NCI-H128 (cell line): ENCODE measurements at regions not wholly inside any gene's neighbourhood (a gene's known extent, or its start where the extent isn't known, plus 50 kb on each side); places are given as distances from the start of the nearest gene placed in this dataset.
"Not testable (repeated sequence)": the region's sequence is repeated elsewhere in the genome, so short reads cannot be mapped to it uniquely, and the experiment has no call there.

ENCODE experiments used
- DNase-seq: peaks from one replicate; lab custom pipeline; 2025; ENCODE audit not compliant: unreplicated experiment; lab: John Stamatoyannopoulos, UW

DNA sequence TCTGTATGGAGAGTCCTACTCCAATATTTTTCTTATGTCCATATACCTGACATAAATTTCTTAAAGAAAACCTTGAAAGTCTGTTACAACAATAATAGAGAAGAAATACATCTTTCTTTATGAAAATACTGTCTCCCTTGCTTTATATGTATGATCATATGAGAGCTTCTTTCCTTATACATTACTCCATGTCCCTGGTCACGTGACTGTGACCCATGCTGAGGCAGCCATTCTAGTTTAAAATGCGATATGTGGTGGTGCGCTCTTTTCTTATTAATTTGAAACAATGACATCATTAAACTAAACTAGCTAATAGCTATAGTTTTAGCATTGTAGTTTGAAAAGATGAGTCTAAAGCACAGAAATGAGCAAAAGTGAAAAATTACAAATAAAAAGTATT is 1120.3 kb upstream of the PRR20A start:
- DNase-seq = no peak

DNA sequence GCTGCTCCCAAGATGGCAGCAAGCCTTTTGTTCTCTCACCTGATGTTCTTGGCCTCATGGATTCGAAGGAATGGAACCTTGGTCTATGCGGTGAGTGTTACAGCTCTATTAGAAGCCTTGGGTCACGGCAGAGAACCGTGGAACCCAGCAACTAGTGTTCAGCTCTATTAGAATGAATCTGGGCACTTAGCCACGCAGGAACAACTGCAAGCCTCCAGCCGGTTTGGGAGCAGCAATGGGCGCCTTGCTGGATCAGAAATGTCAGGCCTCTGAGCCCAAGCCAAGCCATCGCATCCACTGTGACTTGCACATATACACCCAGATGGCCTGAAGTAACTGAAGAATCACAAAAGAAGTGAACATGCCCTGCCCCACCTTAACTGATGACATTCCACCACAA is 1100.7 kb upstream of the PRR20A start:
- DNase-seq = no peak

DNA sequence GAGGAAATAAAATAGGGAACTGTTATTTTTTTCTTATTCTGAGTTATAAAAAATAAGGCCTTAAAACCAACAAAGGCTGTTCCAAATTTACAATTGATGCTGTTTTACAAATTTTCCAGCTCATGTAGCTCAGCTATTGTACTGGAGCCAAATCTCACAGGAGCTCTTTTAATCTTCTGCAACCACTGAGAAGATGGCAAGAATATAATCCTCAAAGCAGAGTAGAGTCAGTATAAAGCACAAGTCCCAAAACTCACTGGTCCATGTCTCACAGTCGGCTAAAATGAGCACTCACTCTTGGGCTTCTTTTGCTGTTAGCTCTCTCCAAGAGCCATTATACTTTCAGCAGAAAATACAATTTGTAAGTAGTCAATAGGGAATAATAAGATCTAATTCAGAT is 1074.4 kb upstream of the PRR20A start:
- no peak for DNase-seq

DNA sequence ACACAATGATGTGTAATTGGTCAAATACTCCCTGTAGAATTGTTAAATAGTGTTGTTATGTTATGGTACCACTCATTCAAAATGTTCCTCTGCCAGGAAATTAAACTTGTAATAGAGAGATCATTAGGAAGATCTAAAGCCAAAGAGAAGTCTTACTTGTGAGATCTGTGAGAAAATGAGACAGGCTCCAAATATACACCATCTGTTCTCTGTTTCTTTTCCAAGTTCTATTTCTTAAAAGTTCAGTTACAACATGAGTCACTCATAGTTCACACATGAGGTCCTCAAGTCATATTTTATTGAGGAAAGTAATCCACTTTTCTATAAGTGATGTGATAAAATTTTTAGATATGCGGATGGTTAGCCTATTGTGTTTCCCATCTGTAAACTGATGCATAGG is 1038.1 kb upstream of the PRR20A start:
- DNase-seq = no peak

DNA sequence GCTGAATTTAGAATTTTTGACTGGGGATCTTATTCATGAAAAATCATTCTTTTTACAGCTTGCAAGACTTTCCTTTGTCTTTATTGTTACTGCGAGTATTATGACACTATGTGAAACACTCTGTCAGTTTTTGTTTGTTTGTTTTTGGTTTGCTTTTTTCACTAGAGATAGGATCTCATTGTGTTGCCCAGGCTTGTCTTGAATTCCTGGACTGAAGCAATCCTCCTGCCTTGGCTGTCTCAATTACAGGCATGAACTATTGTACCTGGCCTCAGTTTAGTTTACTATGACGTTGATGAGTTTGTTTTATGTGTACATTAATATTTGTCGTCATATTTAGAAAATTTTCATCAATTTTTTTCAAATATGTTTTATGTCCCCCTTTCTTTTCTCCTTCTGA is 1030.0 kb upstream of the PRR20A start:
- DNase-seq = no peak

DNA sequence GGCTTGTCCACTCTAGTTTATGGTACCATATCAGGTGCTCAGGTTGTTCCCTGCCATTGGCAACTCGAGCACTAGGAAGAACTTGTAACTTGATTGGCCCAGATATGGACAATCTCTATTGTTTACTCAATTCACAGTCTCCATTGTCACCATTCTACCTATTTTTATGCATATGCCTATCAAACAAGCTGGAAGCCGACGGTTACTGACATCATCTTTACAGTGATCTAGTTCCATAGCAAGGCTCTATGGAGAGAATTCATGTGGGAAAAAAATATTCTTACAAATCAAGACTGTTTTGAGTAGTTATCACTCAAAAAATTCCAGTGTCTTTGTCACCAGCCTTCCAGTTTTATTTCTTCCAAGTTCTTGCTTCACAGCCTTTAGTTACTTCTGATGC is 1006.2 kb upstream of the PRR20A start:
- DNase-seq = no peak

DNA sequence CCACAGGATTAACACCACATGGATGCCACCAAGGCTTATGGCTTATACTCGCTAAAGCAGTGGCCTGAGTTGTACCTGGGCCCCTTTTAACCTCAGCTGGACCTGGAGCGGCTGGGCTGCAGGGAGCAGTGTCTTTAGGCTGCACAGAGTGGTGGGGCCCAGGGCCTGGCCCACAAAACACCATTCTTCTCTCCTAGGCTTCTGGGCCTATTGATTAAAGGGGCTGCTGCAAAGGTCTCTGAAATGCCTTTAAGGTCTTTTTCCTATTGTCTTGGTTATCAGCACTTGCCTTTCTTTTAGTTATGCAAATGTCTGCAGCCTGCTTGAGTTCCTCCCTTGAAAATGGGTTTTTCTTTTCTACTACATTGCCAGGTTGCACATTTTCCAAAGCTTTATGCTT is 973.9 kb upstream of the PRR20A start:
- no peak for DNase-seq

DNA sequence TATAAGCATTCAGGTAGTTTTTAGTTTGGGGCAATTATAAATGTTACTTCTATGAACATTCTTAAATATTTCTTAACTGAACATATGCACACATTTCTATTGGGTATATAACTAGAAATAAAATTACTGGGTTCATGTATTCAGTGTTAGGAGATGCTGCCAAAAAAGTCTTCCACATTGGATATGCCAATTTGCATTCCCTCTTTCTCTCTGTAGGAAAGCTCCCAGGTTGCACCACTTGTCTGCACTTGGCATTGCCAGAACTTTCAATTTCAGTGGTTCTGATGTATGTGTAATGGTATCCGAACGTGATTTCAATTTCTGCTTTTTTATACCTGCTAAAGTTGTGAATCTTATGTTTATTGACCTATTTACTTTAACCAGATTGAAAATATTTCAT is 972.1 kb upstream of the PRR20A start:
- DNase-seq = no peak

DNA sequence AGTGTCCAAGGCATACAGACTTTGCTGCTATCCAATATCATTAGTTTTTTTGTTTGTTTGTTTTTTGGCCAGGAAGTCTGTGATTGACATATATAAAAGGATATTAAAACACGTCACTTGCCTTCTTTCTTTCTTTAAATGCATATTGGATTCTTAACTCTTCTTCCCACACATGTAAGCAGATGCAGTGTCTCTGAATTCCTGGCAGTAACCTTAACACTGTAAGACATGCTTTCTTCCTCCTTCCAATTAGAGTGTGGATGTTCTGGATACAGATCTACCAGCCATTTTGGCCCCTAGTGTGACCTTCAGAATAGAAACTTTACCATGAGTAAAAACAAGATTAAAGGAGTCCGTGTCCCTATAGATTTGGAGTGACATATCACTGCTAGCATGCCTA is 967.4 kb upstream of the PRR20A start:
- no peak for DNase-seq

DNA sequence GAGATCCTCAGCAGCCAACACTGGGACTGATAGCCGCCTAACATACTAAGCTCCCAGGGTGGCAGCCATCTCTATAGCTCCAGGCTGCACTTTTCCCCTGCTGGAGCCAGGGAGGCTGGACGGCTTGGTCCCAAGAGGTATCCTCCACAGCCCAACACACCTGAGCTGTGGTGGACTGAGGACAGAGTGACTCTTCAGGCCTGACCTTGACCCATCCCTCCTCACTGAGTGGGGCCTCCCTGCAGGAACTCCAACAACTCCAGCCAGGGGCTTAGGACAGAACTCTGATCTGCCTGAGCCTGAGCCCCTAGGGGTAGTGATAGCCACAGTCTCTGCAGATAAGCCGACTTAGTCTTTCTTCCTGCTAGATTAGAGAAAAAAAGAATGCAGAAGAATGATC is 958.1 kb upstream of the PRR20A start:
- no peak for DNase-seq

DNA sequence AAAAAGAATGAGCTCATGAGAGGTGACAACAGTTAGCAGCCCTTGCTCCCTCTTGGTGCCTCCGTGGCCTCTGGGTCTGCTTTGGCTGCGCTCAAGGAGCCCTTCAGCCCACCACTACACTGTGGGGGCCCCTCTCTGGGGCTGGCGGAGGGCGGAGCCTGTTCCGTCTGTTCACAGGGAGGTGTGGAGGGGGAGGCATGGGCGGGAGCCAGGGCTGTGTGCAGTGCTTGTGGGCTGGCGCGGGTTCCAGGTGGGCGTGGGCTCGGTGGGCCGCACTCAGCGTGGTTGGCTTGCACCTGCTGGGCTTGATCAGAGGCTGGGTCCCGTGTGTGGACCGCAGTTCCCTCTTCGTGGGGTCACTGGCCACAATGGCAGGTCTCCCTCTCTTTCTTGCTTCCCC is 953.4 kb upstream of the PRR20A start:
- DNase-seq = no peak

DNA sequence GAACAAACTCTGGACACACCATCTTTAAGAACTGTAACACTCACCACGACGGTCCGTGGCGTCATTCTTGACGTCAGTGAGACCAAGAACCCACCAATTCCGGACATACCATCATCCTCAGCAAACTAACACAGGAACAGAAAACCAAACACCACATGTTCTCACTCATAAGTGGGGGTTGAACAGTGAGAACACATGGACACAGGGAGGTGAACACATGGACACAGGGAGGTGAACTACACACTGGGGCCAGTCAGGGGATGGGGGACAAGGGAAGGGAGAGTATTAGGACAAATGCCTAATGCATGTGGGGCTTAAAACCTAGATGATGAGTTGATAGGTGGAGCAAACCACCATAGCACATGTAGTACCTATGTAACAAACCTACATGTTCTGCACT is 952.1 kb upstream of the PRR20A start:
- DNase-seq = not testable (repeated sequence)

DNA sequence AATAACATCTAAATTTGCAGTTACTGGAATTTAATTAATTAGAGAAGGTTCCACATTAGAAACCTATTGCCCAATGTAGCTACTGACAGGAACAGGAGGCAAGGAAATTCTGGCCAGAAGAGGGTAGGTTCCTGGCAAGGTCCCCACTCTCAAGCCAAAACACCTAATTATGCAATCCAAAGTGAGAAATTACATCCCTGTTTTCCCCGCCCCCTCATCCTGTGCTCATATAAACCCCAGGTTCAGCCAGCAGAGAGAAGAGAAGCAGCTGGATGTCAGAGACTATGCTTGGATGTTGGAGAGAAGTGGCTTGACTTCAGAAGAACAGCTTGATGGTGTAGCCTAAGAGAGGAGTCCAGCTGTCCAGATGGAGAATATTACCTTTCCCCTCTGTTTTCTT is 951.3 kb upstream of the PRR20A start:
- no peak for DNase-seq

DNA sequence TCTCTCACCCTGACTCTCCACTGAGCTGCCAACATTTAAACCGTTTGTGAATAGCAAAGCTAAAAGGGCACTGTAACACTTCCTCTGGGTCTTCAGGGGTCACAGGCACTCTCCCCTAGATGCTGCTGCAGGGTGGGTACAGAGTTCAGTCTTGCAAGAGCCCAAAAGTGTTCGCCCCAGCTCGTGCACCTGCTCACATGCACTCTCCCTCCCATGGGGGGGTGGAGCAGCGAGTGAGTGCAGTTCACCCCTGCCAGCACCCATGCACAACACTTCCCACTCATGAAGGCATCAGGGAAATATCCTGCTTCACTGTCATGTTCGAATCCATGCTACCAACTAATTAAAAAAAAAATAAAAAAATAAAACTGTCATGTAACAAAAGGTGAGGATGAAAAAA is 950.7 kb upstream of the PRR20A start:
- DNase-seq = no peak

DNA sequence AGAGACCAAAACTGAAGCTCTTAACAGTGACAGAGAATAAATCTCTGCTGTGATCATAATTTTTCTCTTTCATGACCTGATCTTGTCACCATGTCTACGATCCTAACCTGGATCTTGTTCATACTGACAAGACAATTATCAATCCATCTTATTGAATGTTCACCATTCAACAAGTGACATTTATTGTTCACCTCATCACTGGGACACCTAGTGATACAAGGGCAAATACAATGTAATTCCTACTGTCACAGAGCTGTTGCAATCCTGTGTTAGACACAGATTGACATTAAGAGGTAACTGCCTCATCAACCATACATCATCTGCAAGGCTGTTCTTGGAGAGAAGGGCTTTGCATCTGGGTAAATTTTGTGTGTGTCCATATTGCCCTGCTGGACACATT is 942.4 kb upstream of the PRR20A start:
- DNase-seq = no peak

DNA sequence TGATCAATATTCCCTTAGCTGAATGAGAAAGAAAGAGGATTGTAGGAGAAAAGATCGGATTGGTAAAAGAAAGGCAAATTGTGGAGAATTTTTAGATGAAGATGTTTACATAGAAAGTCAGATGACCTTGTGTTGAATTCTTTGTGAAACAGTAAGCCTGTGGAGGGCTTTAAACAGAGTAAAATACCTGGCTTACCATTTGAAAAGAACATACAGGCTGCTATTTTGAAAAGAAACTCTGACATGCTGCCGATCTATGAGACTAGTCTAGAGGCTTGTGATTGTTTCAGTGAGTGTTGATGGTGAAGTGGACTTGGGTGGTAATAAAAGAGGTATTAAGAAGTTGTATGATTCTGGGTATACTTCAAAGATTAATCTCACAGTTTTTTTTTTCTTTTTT is 938.9 kb upstream of the PRR20A start:
- no peak for DNase-seq

DNA sequence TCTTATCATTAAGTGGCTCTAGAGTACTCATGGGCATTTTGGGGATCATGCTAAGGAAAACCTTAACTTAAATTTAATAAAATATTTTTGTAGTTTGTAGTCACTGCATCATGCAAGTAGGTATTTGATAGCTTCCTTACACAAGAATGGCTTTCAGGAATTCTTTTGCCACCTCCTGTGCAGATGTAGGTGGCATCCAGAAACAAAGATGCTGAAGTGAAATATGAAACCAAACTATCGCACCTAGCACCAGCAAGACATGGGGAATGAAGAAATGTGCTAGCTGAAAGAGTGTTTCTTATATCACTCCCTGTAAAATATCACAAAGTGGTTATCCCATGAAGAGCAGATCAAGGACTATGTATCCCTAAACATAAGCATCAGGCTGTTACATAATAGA is 924.5 kb upstream of the PRR20A start:
- no peak for DNase-seq

DNA sequence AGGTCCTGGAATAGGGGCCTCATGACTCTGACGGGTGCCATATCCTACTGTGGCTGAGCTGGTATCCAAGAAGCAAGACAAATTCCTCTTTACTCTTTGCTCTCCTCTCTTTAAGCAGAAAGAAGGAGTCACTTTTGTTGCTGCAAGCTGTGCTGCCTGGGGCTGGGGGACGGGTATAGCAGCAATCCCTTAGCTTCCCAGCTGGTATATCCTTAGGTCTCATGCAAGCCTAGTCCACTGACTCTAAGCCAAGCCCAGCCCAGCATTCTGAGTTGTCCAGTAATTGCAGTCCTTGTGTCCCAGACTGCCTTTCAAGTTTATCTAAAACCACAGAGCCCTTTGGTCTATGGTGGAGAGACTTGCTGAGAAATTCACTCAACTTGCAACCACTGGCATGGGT is 893.0 kb upstream of the PRR20A start:
- DNase-seq = no peak

DNA sequence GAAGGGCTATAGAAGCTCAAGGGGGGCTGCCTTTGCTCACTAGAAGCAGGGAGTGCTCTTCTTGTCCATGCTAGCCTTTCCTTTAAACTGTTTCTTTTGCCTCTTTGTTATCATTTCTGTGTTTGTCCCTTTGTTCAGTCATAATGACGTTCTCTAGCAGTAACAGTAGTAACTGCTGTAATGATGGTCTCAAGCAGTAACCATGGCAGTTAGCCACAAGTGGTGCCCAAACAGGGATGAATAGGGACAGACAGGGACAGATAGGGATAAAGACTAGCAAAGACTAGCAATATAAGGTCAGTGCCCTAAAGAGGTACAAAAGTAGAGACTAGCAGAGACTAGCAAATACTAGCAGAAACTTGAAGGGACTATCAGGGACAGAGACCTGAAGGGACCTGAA is 869.0 kb upstream of the PRR20A start:
- no peak for DNase-seq

DNA sequence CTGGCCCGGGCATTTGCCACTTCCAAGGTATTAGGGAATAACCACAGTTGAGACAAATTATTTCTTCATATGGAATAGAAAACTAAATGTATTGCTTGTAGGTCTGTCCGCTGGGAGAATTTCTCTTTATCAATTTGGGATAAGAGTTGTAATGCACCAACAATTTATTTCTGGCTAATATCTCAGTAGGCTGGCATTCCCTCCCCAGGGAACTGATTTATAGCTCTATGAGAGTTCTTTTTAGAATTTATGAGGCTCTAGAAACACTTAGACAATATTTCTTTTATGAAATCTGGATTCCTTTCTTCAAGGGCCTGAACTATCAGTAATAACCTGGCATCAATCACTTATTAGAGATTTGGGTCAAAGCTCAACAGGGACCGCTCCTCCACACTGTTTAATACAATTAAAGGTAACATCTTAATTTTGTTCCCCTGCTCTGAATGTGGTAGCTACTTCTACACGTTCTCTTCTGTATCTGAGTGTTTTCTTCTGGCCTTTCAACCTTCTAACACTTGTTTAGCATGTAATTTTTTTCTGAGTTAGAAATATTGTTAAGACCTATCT is 857.4 kb upstream of the PRR20A start:
- DNase-seq = no peak

DNA sequence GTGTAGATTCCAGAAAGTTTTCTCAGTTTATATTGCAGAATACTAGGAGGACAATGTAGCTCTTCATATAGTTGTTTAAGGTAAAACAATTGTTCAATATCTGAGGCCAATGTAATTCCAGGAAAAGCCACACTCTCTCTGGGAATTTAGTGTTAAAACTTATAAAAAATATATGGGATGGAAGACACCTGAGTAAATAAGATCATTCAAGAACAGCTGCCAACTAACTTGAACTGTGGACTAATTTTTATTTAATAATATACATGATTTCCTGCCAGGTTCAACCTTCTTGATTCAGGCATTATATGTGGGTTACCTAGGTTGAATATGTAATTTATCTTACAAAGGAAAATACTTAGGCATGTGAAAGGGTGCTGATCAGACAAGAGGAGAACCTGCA is 841.1 kb upstream of the PRR20A start:
- no peak for DNase-seq

DNA sequence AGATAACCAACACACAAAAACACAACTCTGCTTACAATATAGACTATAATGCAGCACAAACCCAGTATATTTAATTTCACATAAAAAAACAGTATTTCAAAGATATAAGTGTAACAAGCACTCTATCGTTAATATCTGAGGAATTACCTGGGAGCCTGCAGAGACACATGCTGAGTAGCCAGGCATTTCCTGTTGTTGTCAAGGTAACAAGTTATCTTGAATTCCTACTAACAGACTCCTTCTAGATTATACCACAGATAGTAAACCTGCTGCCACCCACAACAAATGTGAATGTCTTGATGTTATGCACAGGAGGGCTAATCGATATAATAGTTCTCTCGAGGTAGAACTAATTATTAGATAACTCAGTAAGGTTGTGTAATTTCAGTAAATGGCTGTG is 826.0 kb upstream of the PRR20A start:
- no peak for DNase-seq

DNA sequence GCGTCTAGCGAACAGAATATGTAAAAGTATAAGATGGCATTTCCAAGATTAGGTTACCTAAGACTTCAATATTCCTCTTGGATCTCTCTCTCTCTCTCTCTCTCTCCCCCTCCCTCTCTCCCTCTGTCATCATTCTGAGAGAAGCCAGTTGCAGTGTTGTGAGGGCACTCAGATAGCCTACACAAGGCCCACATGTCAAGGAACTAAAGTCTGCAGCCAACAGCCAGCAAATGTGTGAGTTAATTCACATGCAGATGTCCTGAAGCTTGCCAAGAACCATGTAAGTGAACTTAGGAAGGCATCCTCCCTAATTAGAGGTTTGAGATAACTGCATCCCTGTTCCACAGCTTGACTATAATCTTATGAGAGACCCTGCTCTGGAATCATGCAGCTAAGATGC is 822.9 kb upstream of the PRR20A start:
- DNase-seq = no peak

DNA sequence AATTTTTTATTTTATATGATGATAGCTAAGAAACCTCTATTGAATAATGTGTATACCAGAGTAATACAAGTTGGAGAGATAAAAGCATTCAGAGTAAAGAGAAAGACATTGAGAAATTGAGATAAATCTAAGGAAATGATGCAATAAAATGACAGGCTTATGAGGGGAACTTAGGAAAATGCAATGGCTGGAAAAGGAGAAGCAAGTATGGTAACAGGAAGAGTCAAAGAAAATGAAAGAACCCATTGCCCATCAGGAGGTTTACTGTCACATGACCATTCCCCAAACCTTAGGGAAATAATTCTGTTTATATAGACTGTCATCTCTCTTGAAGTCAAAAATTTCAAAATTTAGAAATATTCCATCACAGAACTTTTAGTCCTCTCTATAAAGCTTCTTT is 808.0 kb upstream of the PRR20A start:
- no peak for DNase-seq
